Stimulated activated CD8-positive, alpha-beta memory T cell treated with anti-CD3 and anti-CD28 coated beads, Interleukin-15, amount 100 ng/mL, for 48 hours (primary cell): ENCODE measurements at regions not wholly inside any gene's neighbourhood (a gene's known extent, or its start where the extent isn't known, plus 50 kb on each side); places are given as distances from the start of the nearest gene placed in this dataset.

Source experiments
- DNase-seq, 2 donors: peaks; one replicate each; pipeline ENCODE4 v3.0.0-alpha.2; 2020; ENCODE audit warnings: low read depth in 2 of 2

DNA sequence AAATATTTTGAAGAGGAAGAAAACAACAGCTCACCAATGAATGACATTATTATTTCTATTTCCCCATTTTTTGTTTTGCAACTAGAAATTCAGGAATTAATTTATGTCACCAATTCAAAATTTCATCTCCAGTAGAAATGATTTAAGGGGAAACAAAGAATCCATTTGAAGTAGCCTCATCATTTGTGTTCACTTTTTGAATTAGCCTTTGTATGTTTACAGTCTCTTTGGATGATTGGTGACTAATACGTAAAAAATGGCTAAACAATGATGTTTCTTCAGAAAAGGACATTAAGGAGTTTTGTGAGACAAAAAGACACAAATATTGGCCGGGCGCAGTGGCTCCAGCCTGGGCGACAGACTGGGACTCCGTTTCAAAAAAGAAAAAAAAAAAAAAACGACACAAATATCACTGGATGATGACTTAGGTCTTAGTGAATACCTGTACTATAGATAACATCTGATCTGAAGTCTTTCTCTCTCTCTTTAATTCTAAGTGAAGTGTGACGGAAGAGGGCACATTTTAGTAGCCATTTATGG, 313.2 kb downstream of the PIK3C3 start:
- no peak for DNase-seq

DNA sequence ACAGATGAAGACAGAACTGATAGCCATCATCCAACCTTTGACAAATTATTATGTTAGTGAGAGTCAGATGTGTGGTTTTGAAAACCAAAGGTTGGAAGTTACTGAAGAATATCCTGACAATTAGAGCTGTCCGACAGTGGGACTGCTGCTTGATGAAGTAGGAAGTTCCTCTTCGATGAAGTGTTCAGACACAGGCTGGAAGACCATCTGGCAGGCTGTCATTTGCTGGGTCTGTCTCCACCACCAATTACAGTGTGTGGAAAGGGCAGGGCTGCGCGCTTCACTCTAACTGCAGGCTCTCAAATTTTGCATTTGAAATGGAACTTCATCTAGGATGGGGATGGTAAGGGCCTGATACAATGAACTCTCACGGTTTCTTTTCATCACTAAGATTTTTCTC, 313.8 kb downstream of the PIK3C3 start:
- no peak for DNase-seq

GRCh38 chr18:42271647-42272414, 316.8 kb downstream of the PIK3C3 start:
- no peak for DNase-seq

GRCh38 chr18:42274488-42275137, 319.6 kb downstream of the PIK3C3 start:
- DNase-seq = no peak

GRCh38 chr18:42275138-42275535, 320.1 kb downstream of the PIK3C3 start:
- DNase-seq = no peak

DNA sequence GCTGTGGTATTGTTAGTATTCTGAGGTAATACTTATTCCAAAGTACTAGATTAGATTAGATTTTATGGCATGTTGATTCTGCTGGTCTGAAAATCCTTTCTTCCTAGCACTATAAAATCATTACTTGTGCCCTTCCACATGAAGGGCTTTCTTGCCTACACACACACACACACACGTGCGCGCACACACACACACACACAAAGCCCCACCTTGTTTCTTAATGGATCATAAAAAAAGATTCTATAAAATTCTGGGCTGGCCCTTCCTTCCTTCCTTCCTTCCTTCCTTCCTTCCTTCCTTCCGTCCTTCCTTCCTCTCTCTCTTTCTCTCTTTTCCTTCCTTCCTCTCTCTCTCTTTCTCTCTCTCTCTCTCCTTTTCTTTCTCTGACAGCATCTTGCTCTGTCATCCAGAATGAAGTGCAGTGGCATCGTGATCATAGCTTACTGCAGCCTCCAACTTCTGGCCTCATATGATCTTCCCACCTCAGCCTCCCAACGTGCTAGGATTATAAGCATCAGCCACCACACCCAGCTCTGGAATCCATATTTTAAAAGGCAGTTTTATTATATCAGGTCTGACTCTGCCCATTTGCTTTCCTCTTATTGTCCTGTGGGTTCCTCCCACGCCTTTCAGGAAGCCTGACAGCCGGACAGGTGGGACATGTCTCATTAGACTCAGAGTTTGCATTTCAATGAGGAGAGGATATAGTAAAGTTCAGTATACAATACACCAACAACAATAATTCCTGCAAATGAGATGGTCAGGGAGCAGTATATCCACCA, 321.1 kb downstream of the PIK3C3 start:
- DNase-seq = no peak

- no peak for DNase-seq
Measured at GRCh38 chr18:42281124-42281523, 326.1 kb downstream of the PIK3C3 start.

GRCh38 chr18:42281851-42282250, 326.8 kb downstream of the PIK3C3 start:
- no peak for DNase-seq

- DNase-seq = no peak
Measured at GRCh38 chr18:42287047-42287446, 332.0 kb downstream of the PIK3C3 start.

DNA sequence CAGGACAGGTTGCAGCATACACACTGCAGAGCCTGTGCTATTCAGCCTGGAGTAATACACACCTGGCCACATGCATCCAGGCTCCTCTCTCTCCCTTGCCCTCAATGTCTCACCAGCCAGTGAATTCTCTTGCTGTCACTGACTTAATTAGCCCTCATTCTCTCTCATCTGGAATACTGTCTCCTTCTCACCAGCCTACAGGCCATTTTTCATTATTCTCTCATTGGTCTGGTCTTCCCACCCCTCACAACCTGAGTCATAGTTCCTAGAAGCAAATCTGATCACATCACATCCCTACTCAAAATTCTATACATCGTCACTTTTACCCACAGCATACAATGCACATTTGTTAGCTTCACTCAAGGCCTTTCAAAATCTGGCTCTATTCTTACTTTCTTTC, 333.1 kb downstream of the PIK3C3 start:
- no peak for DNase-seq

DNA sequence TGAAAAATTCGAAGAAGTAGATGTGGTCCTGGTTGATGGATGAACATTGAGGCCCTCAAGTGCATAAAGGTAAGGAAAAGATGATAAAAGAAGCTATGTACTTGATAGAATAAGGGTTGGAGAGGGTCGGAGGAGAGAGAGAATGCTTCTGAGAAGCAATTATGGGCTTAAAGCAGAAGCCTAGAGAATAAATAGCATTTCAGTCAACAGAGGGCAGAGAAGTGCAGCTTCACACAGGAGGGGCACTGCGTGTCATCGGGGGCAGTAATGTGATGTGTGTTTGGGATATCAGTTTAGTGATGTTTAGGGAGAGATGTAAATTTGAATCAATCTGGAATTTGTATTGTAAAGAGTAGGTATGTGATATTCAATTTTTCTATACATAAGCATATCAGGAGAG, 334.5 kb downstream of the PIK3C3 start:
- no peak for DNase-seq

DNA sequence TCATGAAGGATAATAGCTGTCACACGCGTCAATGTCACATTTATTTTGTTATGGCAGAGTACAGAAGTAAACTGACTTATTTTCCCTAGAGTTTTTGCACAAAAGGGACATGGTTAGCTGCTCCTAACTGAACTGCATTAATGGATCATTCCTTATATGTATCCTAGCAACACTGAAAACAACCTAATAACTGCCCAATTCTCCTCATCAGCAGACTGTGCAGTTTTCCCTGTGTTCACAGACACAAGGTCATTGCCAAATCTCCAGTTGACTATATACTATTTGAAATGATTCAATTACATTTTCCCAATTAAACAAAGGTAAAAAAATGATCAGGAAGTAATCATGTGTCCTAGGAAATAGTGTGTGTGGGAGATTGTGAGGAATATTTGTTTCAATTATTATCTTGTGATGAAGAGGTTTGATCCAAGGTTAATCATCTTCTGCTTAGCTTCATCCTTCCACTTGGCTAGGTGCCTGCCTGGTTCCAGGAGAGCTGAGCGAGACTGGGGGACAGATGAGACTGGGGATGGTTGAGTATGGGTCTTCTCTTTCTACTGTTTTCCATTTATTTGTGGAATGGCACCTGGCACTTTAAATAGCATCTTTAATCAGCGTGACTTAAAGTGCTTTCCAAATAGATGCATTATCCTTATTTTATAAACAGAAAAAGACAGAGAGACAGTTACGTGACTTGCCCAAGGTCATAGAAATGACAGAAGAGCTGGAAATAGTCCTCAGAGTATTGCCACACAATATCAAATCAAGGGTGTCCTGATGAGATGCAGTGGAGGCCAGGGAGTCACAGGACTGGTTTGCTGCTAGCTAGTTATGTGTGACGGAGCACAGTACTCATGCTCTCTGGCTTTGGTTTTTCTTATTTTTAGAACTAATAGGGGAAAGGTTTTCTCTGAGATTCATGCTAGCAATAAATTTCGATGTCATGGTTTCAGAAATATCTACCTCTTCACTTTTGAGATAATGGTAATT, 335.6 kb downstream of the PIK3C3 start:
- DNase-seq = no peak

DNA sequence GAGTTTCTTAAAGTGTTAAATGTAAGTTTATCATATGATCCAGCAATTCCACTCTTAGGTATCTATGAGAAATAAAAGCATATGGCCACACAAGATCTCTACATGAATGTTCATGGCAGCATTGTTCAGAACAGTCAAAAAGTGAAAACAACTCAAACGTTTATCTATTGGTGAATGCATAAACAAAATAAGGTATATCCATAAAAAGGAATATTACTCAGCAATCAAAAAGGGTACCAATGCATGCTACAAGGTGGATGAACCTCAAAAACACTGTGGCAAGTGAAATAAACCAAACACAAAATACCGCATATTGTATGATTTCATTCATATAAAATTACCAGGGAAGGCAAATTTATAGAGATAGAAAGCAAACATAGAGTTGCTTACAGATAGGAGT, 337.6 kb downstream of the PIK3C3 start:
- DNase-seq = no peak

DNA sequence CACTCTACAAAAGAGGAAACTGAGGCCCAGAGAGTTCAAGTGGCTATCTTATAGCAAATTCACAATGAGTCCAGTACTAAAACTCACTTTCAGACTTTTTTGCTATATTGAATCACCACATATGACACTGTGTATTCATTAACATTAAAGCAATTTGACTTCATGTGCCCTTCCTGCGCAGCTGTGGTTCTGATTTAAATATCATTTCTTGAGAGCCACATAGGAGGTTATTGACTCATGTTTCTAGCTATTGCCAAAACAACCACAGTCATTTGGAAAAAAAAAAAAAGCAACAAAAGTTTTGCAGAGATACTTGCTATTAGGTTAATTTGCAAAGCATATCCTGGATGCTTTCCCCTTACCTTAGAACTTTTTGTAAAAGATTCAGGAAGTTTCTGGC, 341.2 kb downstream of the PIK3C3 start:
- DNase-seq = no peak

DNA sequence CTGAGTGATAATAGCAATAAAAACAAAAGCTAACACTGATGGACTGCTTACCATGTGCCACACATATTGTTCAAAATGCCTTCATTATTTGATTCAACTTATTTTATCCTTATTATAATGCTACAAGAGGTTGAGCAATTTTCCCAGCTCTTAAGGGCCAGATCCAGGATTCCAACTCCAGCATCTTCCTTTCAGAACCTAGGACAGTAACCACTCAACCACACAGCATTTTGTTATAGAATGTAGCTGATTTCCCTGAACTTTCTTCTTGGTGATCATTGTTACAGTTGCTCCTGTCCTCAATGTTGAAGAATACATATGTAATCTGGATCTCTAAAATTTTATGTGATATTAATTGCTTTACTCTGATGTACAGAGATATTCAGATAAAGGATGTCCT, 341.7 kb downstream of the PIK3C3 start:
- DNase-seq = no peak

GRCh38 chr18:42298759-42299675, 344.0 kb downstream of the PIK3C3 start:
- peak; percentile 20 to 28 for DNase-seq

- no peak for DNase-seq
Measured at GRCh38 chr18:42305869-42306593, 351.0 kb downstream of the PIK3C3 start.

GRCh38 chr18:42306594-42306980, 351.6 kb downstream of the PIK3C3 start:
- no peak for DNase-seq

DNA sequence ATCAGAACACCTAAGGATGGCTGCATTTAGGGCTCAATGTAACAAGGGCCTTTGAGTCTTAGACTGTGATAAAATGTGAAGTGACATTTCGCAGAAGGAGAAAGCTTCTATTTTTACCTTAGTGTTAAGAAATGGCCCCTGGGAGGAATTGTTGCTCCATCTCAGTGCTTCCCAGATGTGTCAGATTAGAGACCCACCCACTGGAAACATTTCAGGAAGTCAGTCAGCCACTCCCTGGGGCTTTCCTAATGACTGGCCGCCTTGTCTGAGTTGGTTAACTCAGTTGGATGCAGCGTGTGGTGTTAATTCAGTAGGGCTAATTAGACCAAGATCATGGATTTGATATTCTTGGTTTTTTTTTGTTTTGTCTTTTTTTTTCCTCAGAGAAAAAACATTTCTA, 355.9 kb downstream of the PIK3C3 start:
- no peak for DNase-seq

GRCh38 chr18:42326752-42327151, 371.7 kb downstream of the PIK3C3 start:
- DNase-seq = no peak
